IMR-90 (cell line): ENCODE measurements at regions not wholly inside any gene's neighbourhood (a gene's known extent, or its start where the extent isn't known, plus 50 kb on each side); places are given as distances from the start of the nearest gene placed in this dataset.

ENCODE experiments used
- ATAC-seq: fragments of 200-7000 bp; cut with Tn5 transposase; 2 replicates; pipeline ENCODE4 v1.9.1; 2020; ENCODE audit warnings: low read depth, mild to moderate bottlenecking, moderate library complexity
- BruUV-seq: library from RNA; stranded (reverse); fragments of 400-500 nt; replicated peaks from 2 replicates; lab custom pipeline; 2021; lab: Mats Ljungman, UMichigan
- CTCF ChIA-PET: fragments of 300-600 bp; formaldehyde crosslinking; extraction: SDS; loops from one replicate; lab custom pipeline; 2021; ENCODE audit warnings: antibody characterized with exemption; lab: Yijun Ruan, JAX
- POLR2A ChIA-PET: fragments of 300-600 bp; sonication (Branson Sonifier 250); formaldehyde crosslinking; loops from one replicate; lab custom pipeline; 2022; ENCODE audit warnings: antibody characterized with exemption; ENCODE audit not compliant: unreplicated experiment; lab: Charles Lee
- DNase-seq: peaks from one replicate; pipeline ENCODE4 v3.0.0; 2013
- H2AFZ ChIP-seq: replicated peaks from 2 replicates; pipeline ENCODE3; 2013; ENCODE audit warnings: low read length, mild to moderate bottlenecking; ENCODE audit not compliant: poor library complexity
- H2AK5ac ChIP-seq: 2 replicates; pipeline ENCODE4 v1.6.1; 2013; ENCODE audit warnings: low read depth, low read length, inconsistent platforms
- H2AK9ac ChIP-seq: replicated peaks from 2 replicates; pipeline ENCODE3; 2013; ENCODE audit warnings: mild to moderate bottlenecking, low read depth, low read length, moderate library complexity; ENCODE audit not compliant: poor library complexity
- H2BK120ac ChIP-seq: 2 replicates; pipeline ENCODE4 v1.6.1; 2013; ENCODE audit warnings: low read depth, low read length, inconsistent platforms
- H2BK15ac ChIP-seq: 3 replicates; pipeline ENCODE4 v1.6.1; 2013; ENCODE audit warnings: low read depth, low read length, inconsistent platforms
- H2BK20ac ChIP-seq: 2 replicates; pipeline ENCODE4 v1.6.1; 2013; ENCODE audit warnings: low read depth, mild to moderate bottlenecking, inconsistent platforms, low read length, moderate library complexity
- H2BK5ac ChIP-seq: 2 replicates; pipeline ENCODE4 v1.6.1; 2013; ENCODE audit warnings: mild to moderate bottlenecking, low read depth, low read length, inconsistent platforms; ENCODE audit not compliant: poor library complexity, severe bottlenecking
- H3K14ac ChIP-seq: replicated peaks from 2 replicates; pipeline ENCODE4 v1.6.1; 2013; ENCODE audit warnings: low read depth, low read length, inconsistent platforms
- H3K18ac ChIP-seq: 2 replicates; pipeline ENCODE4 v1.6.1; 2013; ENCODE audit warnings: low read depth, low read length, control low read depth
- H3K23ac ChIP-seq: 2 replicates; pipeline ENCODE4 v1.6.1; 2013; ENCODE audit warnings: low read depth, low read length, inconsistent platforms
- H3K27ac ChIP-seq: 2 replicates; pipeline ENCODE4 v1.5.1; 2013; ENCODE audit warnings: mild to moderate bottlenecking, control low read depth, low read length; ENCODE audit not compliant: insufficient read depth
- H3K27me3 ChIP-seq: 2 replicates; pipeline ENCODE4 v1.6.1; 2013; ENCODE audit warnings: low read length; ENCODE audit not compliant: control insufficient read depth, insufficient read depth
- H3K36me3 ChIP-seq: 2 replicates; pipeline ENCODE4 v1.6.1; 2013; ENCODE audit warnings: low read length, mixed read lengths; ENCODE audit not compliant: control insufficient read depth, insufficient read depth
- H3K4ac ChIP-seq: 2 replicates; pipeline ENCODE4 v1.6.1; 2013; ENCODE audit warnings: low read depth, low read length, inconsistent platforms
- H3K4me1 ChIP-seq: 2 replicates; pipeline ENCODE4 v1.6.1; 2013; ENCODE audit warnings: low read length, mixed read lengths; ENCODE audit not compliant: control insufficient read depth, insufficient read depth
- H3K4me2 ChIP-seq: 2 replicates; pipeline ENCODE4 v1.6.1; 2013; ENCODE audit warnings: low read depth, mild to moderate bottlenecking, control low read depth, low read length, moderate library complexity
- H3K4me3 ChIP-seq: 2 replicates; pipeline ENCODE4 v1.5.1; 2013; ENCODE audit warnings: low read depth, mild to moderate bottlenecking, control low read depth, low read length, moderate library complexity; ENCODE audit not compliant: insufficient read depth
- H3K56ac ChIP-seq: 2 replicates; pipeline ENCODE4 v1.6.1; 2013; ENCODE audit warnings: low read length, inconsistent platforms; ENCODE audit not compliant: insufficient read depth; ENCODE audit errors: extremely low read depth
- H3K79me1 ChIP-seq, 2 experiments: 2 replicates each; pipeline ENCODE4 v1.6.1; 2013; ENCODE audit warnings: low read length in 2 of 2, inconsistent platforms in 1 of 2, low read depth in 1 of 2
- H3K9ac ChIP-seq: 2 replicates; pipeline ENCODE4 v1.6.1; 2013; ENCODE audit warnings: low read depth, low read length, control low read depth
- H3K9me1 ChIP-seq: 2 replicates; pipeline ENCODE4 v1.6.1; 2013; ENCODE audit warnings: low read length, inconsistent platforms; ENCODE audit not compliant: insufficient read depth
- H3K9me3 ChIP-seq: 2 replicates; pipeline ENCODE4 v1.6.1; 2013; ENCODE audit warnings: low read length; ENCODE audit not compliant: control insufficient read depth, insufficient read depth
- H4K20me1 ChIP-seq: 2 replicates; pipeline ENCODE4 v1.6.1; 2013; ENCODE audit warnings: low read length, inconsistent platforms; ENCODE audit not compliant: insufficient read depth
- H4K5ac ChIP-seq: 2 replicates; pipeline ENCODE4 v1.6.1; 2013; ENCODE audit warnings: mild to moderate bottlenecking, low read depth, low read length, control low read depth
- H4K8ac ChIP-seq, 2 experiments: 2 replicates each; pipeline ENCODE4 v1.6.1; 2013; ENCODE audit warnings: low read depth in 2 of 2, low read length in 2 of 2, control low read depth in 1 of 2, inconsistent platforms in 1 of 2
- H4K91ac ChIP-seq: 2 replicates; pipeline ENCODE4 v1.6.1; 2013; ENCODE audit warnings: low read depth, low read length, inconsistent platforms; ENCODE audit not compliant: insufficient read depth
- MAZ ChIP-seq: IDR thresholded peaks from 2 replicates; pipeline ENCODE4 v1.6.1; 2012; ENCODE audit warnings: low read depth, mild to moderate bottlenecking, low read length, improper control_type of control experiment, moderate library complexity, borderline replicate concordance
- MXI1 ChIP-seq: IDR thresholded peaks from 2 replicates; pipeline ENCODE4 v1.6.1; 2012; ENCODE audit warnings: low read depth, mild to moderate bottlenecking, low read length, moderate library complexity, borderline replicate concordance
- NFE2L2 ChIP-seq: fragments of 150-350 bp; IDR thresholded peaks from 2 replicates; pipeline ENCODE4 v1.6.1; 2016; ENCODE audit warnings: low read depth, mild to moderate bottlenecking, low read length
- WGBS, 2 experiments: methylation state at CpG; one replicate each; pipeline versions ENCODE4 v1.1.5 to v1.1.7; 2013; ENCODE audit warnings: missing lambda C conversion rate in 2 of 2; ENCODE audit not compliant: insufficient read length in 1 of 2; ENCODE audit errors: extremely low coverage in 2 of 2; 5-methylcytosine and 5-hydroxymethylcytosine counted together
- dilution Hi-C: fragments of 300-500 bp; cut with HindIII; formaldehyde crosslinking; loops from one replicate; pipeline ENCODE4 v1.14.3; 2018; ENCODE audit warnings: low sequenced_read_pairs; ENCODE audit not compliant: unreplicated experiment
- in situ Hi-C: fragments of 300-500 bp; cut with MboI; formaldehyde crosslinking; loops from 3 replicates; pipeline ENCODE4 v1.14.3; 2019; ENCODE audit warnings: low sequenced_read_pairs, inconsistent platforms, mixed read lengths
- intact Hi-C: fragments of 100-400 bp; cut with micrococcal nuclease; formaldehyde crosslinking; loops from 2 replicates; pipeline ENCODE4 v1.10.0; 2022

DNA sequence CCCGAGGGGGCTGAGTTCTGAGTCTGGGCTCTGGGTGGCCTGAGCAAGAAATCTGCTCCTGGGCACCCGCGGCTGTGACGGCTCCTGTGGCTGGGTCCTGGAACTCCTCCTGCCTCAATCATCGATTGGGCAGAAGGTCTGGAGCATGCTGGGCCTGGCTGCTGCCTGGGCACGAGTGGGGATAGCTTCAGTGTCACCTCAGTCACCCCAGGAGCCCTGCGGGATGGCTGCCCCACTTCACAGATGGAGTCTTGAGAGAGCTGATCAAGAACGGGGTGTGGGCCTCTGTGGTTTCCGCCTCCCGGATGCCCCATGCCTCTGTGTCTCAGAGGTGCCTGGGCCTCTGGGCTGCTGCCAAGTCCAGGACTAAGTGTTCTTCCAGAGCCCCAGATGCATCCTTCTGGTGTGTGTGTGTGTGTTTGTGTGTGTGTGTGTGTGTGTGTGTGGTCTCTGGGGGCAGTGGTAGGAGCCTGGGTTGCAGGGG lies 185.6 kb upstream of the C14orf180 start:
- H2BK5ac ChIP-seq, result no peak overlapping the region
- H3K14ac ChIP-seq, result no peak overlapping the region
- no peak overlapping the region for H4K91ac ChIP-seq
- no CpG with 5 or more reads among the region's 10 CpGs for WGBS, 2 experiments
- no peak for ATAC-seq
- H4K5ac ChIP-seq, result no peak overlapping the region
- ChIA-PET CTCF (no interaction called here), POLR2A (no interaction called here)
- H2BK120ac ChIP-seq, result no peak overlapping the region
- H3K36me3 ChIP-seq, result no peaks in the 10 kb centered on the region
- H2AK9ac ChIP-seq, result no peak overlapping the region
- no peak for TF ChIP-seq MXI1
- no peak for TF ChIP-seq NFE2L2
- TF ChIP-seq MAZ, result no peak
- H3K23ac ChIP-seq, result no peak overlapping the region
- H3K9me1 ChIP-seq, result no peaks in the 10 kb centered on the region
- no peaks in the 10 kb centered on the region for H3K4me1 ChIP-seq
- H3K27me3 ChIP-seq, result no peaks in the 10 kb centered on the region
- H3K79me1 ChIP-seq, result no peaks in the 10 kb centered on the region
- DNase-seq, result no peak
- no peak overlapping the region for H2BK15ac ChIP-seq
- dilution Hi-C loops, result no loop called here
- no peak overlapping the region for H3K18ac ChIP-seq
- no peak overlapping the region for H3K27ac ChIP-seq
- no peak overlapping the region for H3K9ac ChIP-seq
- H4K8ac ChIP-seq, result no peak overlapping the region
- no peak overlapping the region for H2AFZ ChIP-seq
- no peak overlapping the region for H2AK5ac ChIP-seq
- H3K4me3 ChIP-seq, result no peak overlapping the region
- no TSS peak for BruUV-seq
- in situ Hi-C loops, result no loop called here
- H3K4ac ChIP-seq, result no peak overlapping the region
- peaks cover 51% of the 10 kb centered on the region for H3K9me3 ChIP-seq
- H4K20me1 ChIP-seq, result no peaks in the 10 kb centered on the region
- intact Hi-C loops, result no loop called here
- no peak overlapping the region for H2BK20ac ChIP-seq
- H3K56ac ChIP-seq, result no peak overlapping the region
- H3K4me2 ChIP-seq, result no peak overlapping the region
